ENCODE measurements at regions not wholly inside any gene's neighbourhood (a gene's known extent, or its start where the extent isn't known, plus 50 kb on each side); places are given as distances from the start of the nearest gene placed in this dataset.

DNA sequence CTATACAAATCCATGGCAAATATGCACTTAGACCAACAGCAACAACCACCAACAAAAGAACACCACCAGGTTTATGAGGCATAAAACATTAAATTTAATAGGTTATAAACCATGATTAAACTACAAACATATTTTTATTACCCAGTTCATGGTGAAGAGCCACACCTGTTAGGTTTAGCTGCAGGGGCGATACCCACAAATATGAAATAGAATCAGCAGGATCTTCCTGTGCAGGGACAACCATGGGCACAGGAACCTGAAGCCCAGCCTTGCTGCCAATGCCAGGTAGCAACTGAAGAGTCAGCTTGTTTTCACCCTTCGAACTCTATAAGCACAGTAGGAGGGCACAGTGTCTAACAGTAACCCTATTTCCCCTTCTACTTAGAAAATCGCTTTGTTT lies 675.0 kb downstream of the SATB2 start:
- DNase-seq: no peak

DNA sequence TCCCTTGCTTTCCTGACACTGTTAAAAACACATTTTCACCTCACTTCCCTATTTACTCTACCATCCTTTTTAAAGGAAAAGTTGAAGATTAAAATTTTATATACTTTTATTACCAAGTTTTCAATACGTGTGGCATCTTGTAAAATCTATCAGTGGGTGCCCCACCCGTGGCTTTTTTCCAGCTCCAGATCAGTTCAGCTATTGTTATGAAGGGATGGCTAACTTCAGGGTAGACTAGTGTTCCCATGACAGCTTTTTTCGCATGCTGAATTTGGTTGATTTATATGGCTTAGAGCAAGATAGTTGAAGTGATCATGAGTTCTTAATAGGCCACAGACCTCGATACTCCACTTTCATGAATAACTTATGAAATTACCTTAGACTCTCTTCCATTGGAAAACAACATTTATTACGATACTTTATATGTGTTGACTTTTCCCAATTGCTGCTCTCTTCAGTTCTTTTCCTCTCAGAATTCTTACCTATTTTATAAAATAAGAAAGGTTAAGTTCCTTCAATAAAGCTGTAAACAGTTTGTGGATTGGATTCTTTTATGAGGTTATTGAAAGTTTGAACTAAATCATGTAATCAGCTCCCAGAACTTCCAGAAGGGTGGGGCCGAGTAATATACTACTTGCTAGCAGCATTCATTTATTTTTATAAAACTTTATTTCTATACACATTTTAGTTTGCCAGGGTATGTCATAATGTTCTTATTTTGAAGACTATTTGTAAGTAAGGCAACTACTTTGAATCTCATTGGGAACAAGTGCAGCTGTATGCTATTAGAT lies 680.9 kb downstream of the SATB2 start:
- no peak for DNase-seq

- no peak for DNase-seq
These were observed 682.0 kb downstream of the SATB2 start for GRCh38 chr2:198775737-198776136.

GRCh38 chr2:198774576-198774975 lies 683.2 kb downstream of the SATB2 start:
- no peak for DNase-seq

GRCh38 chr2:198767694-198768093 lies 690.0 kb downstream of the SATB2 start:
- no peak for DNase-seq

DNA sequence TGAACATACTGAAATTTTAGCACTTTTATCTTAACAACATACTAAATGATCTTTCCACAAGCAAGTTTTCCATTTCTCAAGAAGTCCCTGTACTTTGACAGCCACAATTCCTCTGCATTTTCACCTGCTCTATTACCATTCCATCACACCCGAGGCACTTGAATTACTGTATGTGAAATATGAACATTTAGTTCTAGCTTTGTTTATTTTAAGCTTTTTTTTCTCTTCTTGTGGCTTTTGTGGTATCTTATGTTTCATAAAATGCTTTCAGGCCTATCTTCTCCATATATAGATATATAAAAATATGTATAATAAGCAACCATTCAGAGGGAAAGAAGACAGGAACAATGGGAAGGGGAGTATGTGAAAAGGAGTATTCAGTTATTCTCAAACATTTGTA lies 693.9 kb downstream of the SATB2 start:
- DNase-seq: no peak

DNA sequence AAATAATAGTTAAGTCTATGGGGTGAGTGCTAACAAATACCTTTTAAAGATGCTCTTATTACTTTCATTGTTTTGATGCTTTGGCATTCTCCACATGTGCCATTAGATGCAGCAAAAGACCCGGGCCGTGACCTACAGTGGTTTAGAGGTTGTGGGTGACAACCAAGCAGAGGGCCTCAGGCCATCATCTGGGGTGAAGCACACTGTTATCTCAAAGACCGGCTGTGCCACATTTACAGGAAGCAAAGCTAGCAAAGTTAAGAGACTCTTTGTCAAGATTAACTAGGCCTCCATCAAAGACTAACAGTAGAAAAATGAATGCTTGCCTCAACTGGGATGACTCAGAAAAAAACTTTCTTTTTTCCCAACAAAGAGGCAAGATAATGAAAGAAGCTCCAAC lies 695.3 kb downstream of the SATB2 start:
- peak; percentile 48 for DNase-seq

GRCh38 chr2:198757069-198757468 lies 700.7 kb downstream of the SATB2 start:
- DNase-seq: no peak

DNA sequence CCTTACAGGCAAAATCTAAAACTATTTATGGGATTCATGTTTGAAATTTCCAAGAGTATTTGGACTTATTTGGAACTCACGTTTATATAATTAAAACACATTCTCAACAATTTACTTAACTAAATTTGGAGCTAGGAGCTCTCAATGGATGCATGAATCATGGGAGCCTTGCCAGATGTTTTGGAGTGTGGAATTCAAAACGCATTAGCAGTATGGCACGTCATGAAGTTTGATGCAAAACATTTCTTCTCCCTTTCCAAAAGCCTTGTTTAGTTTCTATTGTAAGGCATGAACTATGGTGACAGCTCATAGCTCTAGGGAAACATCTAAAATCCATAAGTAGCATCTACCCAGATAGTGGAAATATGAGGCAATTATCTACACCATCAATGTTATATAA lies 701.6 kb downstream of the SATB2 start:
- no peak for DNase-seq

DNA sequence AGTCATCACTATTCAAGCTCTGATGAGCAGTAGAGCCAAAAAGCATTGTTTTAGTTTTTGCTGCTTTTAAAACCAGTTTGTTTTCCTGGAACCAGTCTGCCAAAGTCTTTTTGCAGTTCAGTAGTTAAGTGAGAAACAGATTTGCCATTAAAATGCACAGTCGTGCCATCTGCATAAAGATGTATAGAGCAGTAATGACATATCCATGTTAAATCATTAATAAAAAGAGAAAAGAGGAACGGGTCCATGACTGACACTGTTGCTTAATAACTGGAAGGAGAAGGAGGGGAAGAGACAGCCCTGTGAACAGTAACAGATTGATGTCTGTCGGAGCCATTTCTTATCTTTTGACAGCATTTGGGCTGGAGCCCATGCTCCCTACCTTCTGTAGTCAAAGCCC lies 704.6 kb downstream of the SATB2 start:
- no peak for DNase-seq

- DNase-seq: no peak
These were observed 708.4 kb downstream of the SATB2 start for GRCh38 chr2:198749364-198749763.

DNA sequence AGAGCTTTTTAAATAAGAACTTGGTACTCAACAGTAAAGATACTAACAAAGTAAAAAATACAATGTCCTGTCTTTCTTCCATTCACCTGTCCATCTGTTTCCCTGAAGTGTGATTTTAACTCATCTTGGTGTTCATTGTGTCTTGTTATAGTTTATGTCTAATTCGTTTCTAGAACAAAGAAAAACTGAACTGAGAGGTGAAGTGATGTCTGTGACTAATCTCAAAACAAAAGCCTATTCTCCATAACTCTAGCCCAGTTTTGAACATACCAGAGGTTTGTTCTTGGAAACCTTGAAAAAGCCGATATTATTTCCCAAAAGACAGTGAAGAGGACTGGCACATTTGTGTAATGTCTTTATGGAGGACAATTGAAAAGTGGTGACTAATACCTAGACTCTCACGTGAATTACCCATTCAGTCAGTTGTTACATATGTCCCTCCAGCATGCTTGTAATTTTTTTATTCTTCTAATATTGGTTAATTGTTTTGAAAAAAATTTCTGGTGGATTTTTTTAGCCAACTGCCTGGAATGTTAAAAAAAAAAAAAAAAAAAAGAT lies 725.8 kb downstream of the SATB2 start:
- no peak for DNase-seq

DNA sequence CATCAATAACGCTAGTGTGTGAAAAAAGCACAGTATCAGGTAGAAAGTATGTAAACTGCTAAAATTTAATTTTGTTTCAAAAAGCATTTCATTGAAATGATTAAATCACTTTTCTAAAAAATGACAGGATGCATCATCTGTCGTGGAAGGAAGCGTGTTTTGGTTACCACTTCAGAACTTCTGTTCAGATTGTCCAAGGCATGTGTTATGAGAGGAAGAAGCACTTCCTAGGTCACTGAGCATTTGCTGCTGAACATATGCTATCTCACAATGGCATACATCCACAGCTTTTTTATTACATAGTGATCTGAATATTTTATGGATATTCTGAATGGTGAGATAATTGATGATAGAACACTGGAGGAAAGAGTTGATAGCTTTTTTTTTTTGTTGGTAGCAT lies 737.5 kb downstream of the SATB2 start:
- DNase-seq: no peak

- DNase-seq: no peak
These were observed 740.3 kb downstream of the SATB2 start for GRCh38 chr2:198717451-198717850.

- DNase-seq: peak; percentile 1
These were observed 742.4 kb downstream of the SATB2 start for GRCh38 chr2:198715302-198715835.

DNA sequence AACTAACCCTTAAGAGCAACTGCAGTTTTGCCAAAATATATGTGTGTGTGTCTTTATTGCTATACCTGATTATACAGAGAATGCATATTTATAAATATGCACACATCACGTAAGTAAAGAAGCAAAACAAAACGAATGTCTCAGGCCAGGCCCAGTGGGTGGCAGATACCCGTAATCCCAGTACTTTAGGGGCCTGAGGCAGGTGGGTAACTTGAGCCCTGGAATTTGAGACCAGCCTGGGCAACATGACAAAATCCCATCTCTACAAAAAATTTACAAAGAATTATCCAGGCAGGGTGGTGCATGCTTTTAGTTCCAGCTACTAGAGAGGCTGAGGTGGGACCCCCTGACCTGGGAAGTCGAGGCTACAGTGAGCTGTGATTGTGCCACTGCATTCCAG lies 745.3 kb downstream of the SATB2 start:
- no peak for DNase-seq

- DNase-seq: no peak
These were observed 746.3 kb downstream of the SATB2 start for GRCh38 chr2:198711484-198711883.

- DNase-seq: no peak
These were observed 747.2 kb downstream of the SATB2 start for GRCh38 chr2:198710562-198710961.

DNA sequence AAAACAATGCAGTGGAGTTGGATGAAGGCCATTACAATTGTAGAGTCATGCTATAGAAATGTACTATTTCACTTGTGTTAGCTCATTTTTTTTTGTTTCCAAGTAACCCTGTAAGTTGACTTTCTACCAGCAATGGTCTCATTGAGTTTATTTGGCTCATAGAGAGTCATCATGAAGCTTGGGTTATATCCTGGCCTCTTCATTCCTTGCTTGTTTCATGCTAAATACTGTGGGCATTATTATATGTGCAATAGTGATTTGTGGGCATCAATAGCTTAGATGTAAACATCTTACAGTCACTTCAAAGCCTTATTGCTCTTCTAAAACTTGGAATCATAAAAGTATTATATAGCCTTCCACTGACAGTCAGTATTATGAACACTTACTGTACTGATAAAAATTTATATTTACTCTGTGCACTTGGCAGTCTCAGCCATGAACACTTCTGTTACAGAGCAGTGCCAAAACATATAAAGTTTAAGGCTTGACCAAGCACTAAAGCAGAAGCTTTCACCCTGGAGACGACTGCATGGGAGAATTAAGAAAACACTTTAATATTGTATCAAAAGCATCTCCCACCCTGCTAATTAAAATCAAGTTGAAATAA lies 751.2 kb downstream of the SATB2 start:
- DNase-seq: no peak

DNA sequence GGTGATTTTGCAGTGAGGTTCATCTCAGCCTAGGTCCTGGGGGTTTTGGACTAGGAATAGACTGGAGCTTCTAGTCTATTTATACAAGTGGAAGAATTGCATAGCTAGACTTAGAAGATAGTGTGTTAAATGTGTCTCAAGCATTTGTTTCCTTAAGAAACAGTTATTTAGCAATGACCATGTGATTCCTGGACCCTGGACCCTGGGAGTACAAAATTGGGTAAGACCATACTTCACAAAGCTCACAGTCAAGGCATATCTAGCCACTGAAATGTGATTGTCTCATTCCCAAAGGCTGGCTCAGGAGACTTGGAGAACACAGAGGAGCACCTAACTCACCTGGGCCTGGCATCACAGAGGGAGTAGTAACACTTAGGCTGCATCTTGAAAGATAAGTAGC lies 754.5 kb downstream of the SATB2 start:
- no peak for DNase-seq

- DNase-seq: no peak
These were observed 754.9 kb downstream of the SATB2 start for GRCh38 chr2:198702796-198703195.

GRCh38 chr2:198701481-198701880 lies 756.3 kb downstream of the SATB2 start:
- no peak for DNase-seq

DNA sequence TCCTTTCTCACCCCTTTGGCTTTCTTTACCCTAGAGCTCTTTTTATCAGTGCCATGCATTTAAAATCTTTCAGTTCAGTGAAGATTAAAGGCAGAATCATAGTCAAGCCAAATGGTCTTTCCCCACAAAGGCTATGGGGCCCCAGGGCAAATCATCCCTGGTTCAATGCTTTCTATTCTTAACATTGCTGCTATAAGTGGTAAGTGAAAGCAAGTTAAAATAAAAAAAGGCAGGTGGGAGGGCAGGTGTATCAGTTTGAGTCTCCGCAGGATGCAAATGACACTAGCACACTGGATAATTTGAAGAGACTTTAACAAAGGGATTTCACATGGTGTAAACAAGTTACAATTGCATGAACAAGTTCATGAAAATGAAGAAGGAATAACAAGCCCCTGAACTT lies 757.4 kb downstream of the SATB2 start:
- no peak for DNase-seq

DNA sequence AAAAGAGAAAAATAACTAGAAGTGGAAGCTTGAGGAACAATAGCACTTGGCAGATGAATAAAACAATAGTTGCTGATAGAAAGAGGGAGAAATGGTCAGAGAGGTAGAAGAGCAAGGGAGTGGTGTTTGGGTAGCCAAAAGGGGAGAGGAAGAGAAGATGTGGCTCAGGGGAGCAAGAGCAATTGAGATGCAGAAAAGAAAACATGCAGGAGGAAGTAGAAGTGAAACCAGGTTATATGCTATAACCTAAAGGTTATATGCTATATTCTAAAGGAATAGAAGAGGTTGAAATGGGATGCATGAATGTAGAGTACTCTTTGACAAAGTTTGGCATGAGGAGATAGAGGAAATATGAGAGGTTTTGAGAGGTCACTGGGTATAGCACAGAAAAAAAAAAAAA lies 759.5 kb downstream of the SATB2 start:
- DNase-seq: no peak
